Embryonic facial prominence (tissue), 1 donor: ENCODE measurements at regions not wholly inside any gene's neighbourhood (a gene's known extent, or its start where the extent isn't known, plus 50 kb on each side); places are given as distances from the start of the nearest gene placed in this dataset.
"Not testable (repeated sequence)": the region's sequence is repeated elsewhere in the genome, so short reads cannot be mapped to it uniquely, and the experiment has no call there.

Experiments
- DNase-seq: peaks from one replicate; pipeline ENCODE4 v3.0.0-alpha.2; 2016; ENCODE audit errors: extremely low spot score

- DNase-seq, result no peak
Observed at GRCh38 chr15:47885920-47886319, 168.6 kb downstream of the SEMA6D start.

GRCh38 chr15:47887241-47887800 lies 170.0 kb downstream of the SEMA6D start:
- DNase-seq, result no peak

- no peak for DNase-seq
Observed at GRCh38 chr15:47888385-47889100, 171.2 kb downstream of the SEMA6D start.

GRCh38 chr15:47890397-47891150 lies 173.3 kb downstream of the SEMA6D start:
- DNase-seq, result no peak

GRCh38 chr15:47897525-47897924 lies 180.2 kb downstream of the SEMA6D start:
- DNase-seq, result no peak

GRCh38 chr15:47900751-47901150 lies 183.4 kb downstream of the SEMA6D start:
- DNase-seq, result no peak

- DNase-seq, result no peak
Observed at GRCh38 chr15:47903368-47903767, 186.1 kb downstream of the SEMA6D start.

- no peak for DNase-seq
Observed at GRCh38 chr15:47908486-47908885, 191.2 kb downstream of the SEMA6D start.

- no peak for DNase-seq
Observed at GRCh38 chr15:47908950-47909670, 191.8 kb downstream of the SEMA6D start.

GRCh38 chr15:47912910-47913309 lies 195.6 kb downstream of the SEMA6D start:
- not testable (repeated sequence) for DNase-seq

GRCh38 chr15:47917881-47918280 lies 200.6 kb downstream of the SEMA6D start:
- no peak for DNase-seq

- DNase-seq, result no peak
Observed at GRCh38 chr15:47918877-47919276, 201.6 kb downstream of the SEMA6D start.

- DNase-seq, result no peak
Observed at GRCh38 chr15:47924381-47924780, 196.4 kb upstream of the SLC24A5 start.

- DNase-seq, result no peak
Observed at GRCh38 chr15:47929138-47929803, 191.5 kb upstream of the SLC24A5 start.

GRCh38 chr15:47932261-47932660 lies 188.5 kb upstream of the SLC24A5 start:
- DNase-seq, result no peak

- DNase-seq, result no peak
Observed at GRCh38 chr15:47932951-47933641, 187.7 kb upstream of the SLC24A5 start.

- no peak for DNase-seq
Observed at GRCh38 chr15:47933865-47934264, 186.9 kb upstream of the SLC24A5 start.

GRCh38 chr15:47934342-47934741 lies 186.4 kb upstream of the SLC24A5 start:
- no peak for DNase-seq

- DNase-seq, result no peak
Observed at GRCh38 chr15:47937834-47938233, 183.0 kb upstream of the SLC24A5 start.

GRCh38 chr15:47944637-47945288 lies 176.0 kb upstream of the SLC24A5 start:
- no peak for DNase-seq
